ENCODE measurements at regions not wholly inside any gene's neighbourhood (a gene's known extent, or its start where the extent isn't known, plus 50 kb on each side); places are given as distances from the start of the nearest gene placed in this dataset.

- DNase-seq: no peak
- ATAC-seq: no peak
These were observed 274.6 kb downstream of the TMEM38B start for GRCh38 chr9:105968811-105969466.

GRCh38 chr9:105969636-105970035 lies 275.3 kb downstream of the TMEM38B start:
- DNase-seq: no peak
- ATAC-seq: no peak
- Mint-ChIP-seq H3K27me3 (ENCODE audit: low read depth) (no peaks in the 10 kb centered on the region), H3K4me1 (ENCODE audit: low read depth) (no peaks in the 10 kb centered on the region), H3K36me3 (ENCODE audit: insufficient read depth) (no peaks in the 10 kb centered on the region), H3K4me3 (no peak overlapping the region), H3K9me3 (no peaks in the 10 kb centered on the region)

More at GRCh38 chr9:105968811-105969466, 274.6 kb downstream of the TMEM38B start:
- H3K9me3 Mint-ChIP-seq: no peaks in the 10 kb centered on the region
- H3K36me3 Mint-ChIP-seq (ENCODE audit: insufficient read depth): no peaks in the 10 kb centered on the region
- H3K4me1 Mint-ChIP-seq (ENCODE audit: low read depth): no peaks in the 10 kb centered on the region
- no peaks in the 10 kb centered on the region for H3K27me3 Mint-ChIP-seq (ENCODE audit: low read depth)
- no peak overlapping the region for H3K4me3 Mint-ChIP-seq

- Mint-ChIP-seq H3K4me3 (no peak overlapping the region), H3K36me3 (ENCODE audit: insufficient read depth) (no peaks in the 10 kb centered on the region), H3K27me3 (ENCODE audit: low read depth) (no peaks in the 10 kb centered on the region), H3K9me3 (no peaks in the 10 kb centered on the region), H3K4me1 (ENCODE audit: low read depth) (no peaks in the 10 kb centered on the region)
- DNase-seq (no peak), ATAC-seq (no peak)
These were observed 277.6 kb downstream of the TMEM38B start for GRCh38 chr9:105971986-105972385.

- no peaks in the 10 kb centered on the region for H3K9me3 Mint-ChIP-seq
- H3K36me3 Mint-ChIP-seq (ENCODE audit: insufficient read depth): no peaks in the 10 kb centered on the region
- H3K27me3 Mint-ChIP-seq (ENCODE audit: low read depth): no peaks in the 10 kb centered on the region
- no peaks in the 10 kb centered on the region for H3K4me1 Mint-ChIP-seq (ENCODE audit: low read depth)
- ATAC-seq (no peak), DNase-seq (no peak)
- no peak overlapping the region for H3K4me3 Mint-ChIP-seq
These were observed 278.3 kb downstream of the TMEM38B start for GRCh38 chr9:105972466-105973204.

GRCh38 chr9:105973951-105974351 lies 279.6 kb downstream of the TMEM38B start:
- ATAC-seq (no peak), DNase-seq (no peak)
- no peaks in the 10 kb centered on the region for H3K36me3 Mint-ChIP-seq (ENCODE audit: insufficient read depth)
- H3K9me3 Mint-ChIP-seq: no peaks in the 10 kb centered on the region
- H3K4me3 Mint-ChIP-seq: no peak overlapping the region
- H3K27me3 Mint-ChIP-seq (ENCODE audit: low read depth): no peaks in the 10 kb centered on the region
- no peaks in the 10 kb centered on the region for H3K4me1 Mint-ChIP-seq (ENCODE audit: low read depth)

GRCh38 chr9:105975886-105976645 lies 281.7 kb downstream of the TMEM38B start:
- Mint-ChIP-seq H3K36me3 (ENCODE audit: insufficient read depth) (no peaks in the 10 kb centered on the region), H3K4me1 (ENCODE audit: low read depth) (no peaks in the 10 kb centered on the region), H3K27me3 (ENCODE audit: low read depth) (no peaks in the 10 kb centered on the region), H3K4me3 (no peak overlapping the region), H3K9me3 (no peaks in the 10 kb centered on the region)
- DNase-seq (no peak), ATAC-seq (no peak)

GRCh38 chr9:105978336-105978735 lies 284.0 kb downstream of the TMEM38B start:
- no peaks in the 10 kb centered on the region for H3K27me3 Mint-ChIP-seq (ENCODE audit: low read depth)
- ATAC-seq: no peak
- H3K4me1 Mint-ChIP-seq (ENCODE audit: low read depth): no peaks in the 10 kb centered on the region
- no peak overlapping the region for H3K4me3 Mint-ChIP-seq
- H3K9me3 Mint-ChIP-seq: no peaks in the 10 kb centered on the region
- no peaks in the 10 kb centered on the region for H3K36me3 Mint-ChIP-seq (ENCODE audit: insufficient read depth)
- DNase-seq: no peak

GRCh38 chr9:105978826-105979225 lies 284.5 kb downstream of the TMEM38B start:
- H3K36me3 Mint-ChIP-seq (ENCODE audit: insufficient read depth): no peaks in the 10 kb centered on the region
- no peak for ATAC-seq

GRCh38 chr9:105979290-105979689 lies 284.9 kb downstream of the TMEM38B start:
- Mint-ChIP-seq H3K4me1 (ENCODE audit: low read depth) (no peaks in the 10 kb centered on the region), H3K36me3 (ENCODE audit: insufficient read depth) (no peaks in the 10 kb centered on the region), H3K9me3 (no peaks in the 10 kb centered on the region), H3K27me3 (ENCODE audit: low read depth) (no peaks in the 10 kb centered on the region), H3K4me3 (no peak overlapping the region)
- ATAC-seq (no peak), DNase-seq (no peak)

More at GRCh38 chr9:105978826-105979225, 284.5 kb downstream of the TMEM38B start:
- no peaks in the 10 kb centered on the region for H3K4me1 Mint-ChIP-seq (ENCODE audit: low read depth)
- no peak overlapping the region for H3K4me3 Mint-ChIP-seq
- no peaks in the 10 kb centered on the region for H3K27me3 Mint-ChIP-seq (ENCODE audit: low read depth)
- DNase-seq: no peak
- H3K9me3 Mint-ChIP-seq: no peaks in the 10 kb centered on the region

- no peaks in the 10 kb centered on the region for H3K36me3 Mint-ChIP-seq (ENCODE audit: insufficient read depth)
- H3K27me3 Mint-ChIP-seq (ENCODE audit: low read depth): no peaks in the 10 kb centered on the region
- H3K9me3 Mint-ChIP-seq: no peaks in the 10 kb centered on the region
- H3K4me1 Mint-ChIP-seq (ENCODE audit: low read depth): no peaks in the 10 kb centered on the region
- ATAC-seq (no peak), DNase-seq (no peak)
- H3K4me3 Mint-ChIP-seq: no peak overlapping the region
These were observed 290.4 kb downstream of the TMEM38B start for GRCh38 chr9:105984714-105985113.

- ATAC-seq (no peak), DNase-seq (no peak)
- no peaks in the 10 kb centered on the region for H3K27me3 Mint-ChIP-seq (ENCODE audit: low read depth)
- no peaks in the 10 kb centered on the region for H3K9me3 Mint-ChIP-seq
- no peaks in the 10 kb centered on the region for H3K4me1 Mint-ChIP-seq (ENCODE audit: low read depth)
- no peak overlapping the region for H3K4me3 Mint-ChIP-seq
- no peaks in the 10 kb centered on the region for H3K36me3 Mint-ChIP-seq (ENCODE audit: insufficient read depth)
These were observed 298.9 kb downstream of the TMEM38B start for GRCh38 chr9:105993116-105993854.

- DNase-seq (no peak), ATAC-seq (no peak)
- Mint-ChIP-seq H3K4me3 (no peak overlapping the region), H3K9me3 (no peaks in the 10 kb centered on the region), H3K27me3 (ENCODE audit: low read depth) (no peaks in the 10 kb centered on the region), H3K4me1 (ENCODE audit: low read depth) (no peaks in the 10 kb centered on the region), H3K36me3 (ENCODE audit: insufficient read depth) (no peaks in the 10 kb centered on the region)
These were observed 299.8 kb downstream of the TMEM38B start for GRCh38 chr9:105993921-105994715.

GRCh38 chr9:105994970-105995369 lies 300.6 kb downstream of the TMEM38B start:
- H3K9me3 Mint-ChIP-seq: no peaks in the 10 kb centered on the region
- DNase-seq (no peak), ATAC-seq (no peak)
- no peaks in the 10 kb centered on the region for H3K27me3 Mint-ChIP-seq (ENCODE audit: low read depth)
- no peaks in the 10 kb centered on the region for H3K4me1 Mint-ChIP-seq (ENCODE audit: low read depth)
- H3K4me3 Mint-ChIP-seq: no peak overlapping the region
- H3K36me3 Mint-ChIP-seq (ENCODE audit: insufficient read depth): no peaks in the 10 kb centered on the region
